ENCODE measurements at regions not wholly inside any gene's neighbourhood (a gene's known extent, or its start where the extent isn't known, plus 50 kb on each side); places are given as distances from the start of the nearest gene placed in this dataset.
"Not testable (repeated sequence)": the region's sequence is repeated elsewhere in the genome, so short reads cannot be mapped to it uniquely, and the experiment has no call there.

DNA sequence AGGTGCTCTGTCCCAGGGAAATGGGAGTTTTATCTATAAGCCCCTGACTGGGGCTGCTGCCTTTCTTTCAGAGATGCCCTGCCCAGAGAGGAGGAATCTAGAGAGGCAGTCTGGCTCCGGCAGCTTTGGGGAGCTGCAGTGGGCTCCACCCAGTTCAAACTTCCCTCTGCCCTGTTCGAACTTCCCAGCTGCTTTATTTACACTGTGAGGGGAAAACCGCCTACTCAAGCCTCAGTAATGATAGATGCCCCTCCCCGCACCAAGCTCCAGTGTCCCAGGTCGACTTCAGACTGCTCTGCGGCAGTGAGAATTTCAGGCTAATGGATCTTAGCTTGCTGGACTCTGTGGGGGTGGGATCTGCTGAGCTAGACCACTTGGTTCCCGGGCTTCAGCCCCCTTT, 83.0 kb upstream of the SP4 start:
- not testable (repeated sequence) for H3K4me3 ChIP-seq (ENCODE audit: low read length in 2 of 2); H4K91ac ChIP-seq (ENCODE audit: low read depth, low read length, poor library complexity)
- WGBS, 2 donors (ENCODE audit: extremely low coverage in 2 of 2, insufficient read length in 2 of 2, insufficient replicate concordance in 1 of 2) = no CpG with 5 or more reads among the region's 7 CpGs

GRCh38 chr7:21345361-21345760, 82.5 kb upstream of the SP4 start:
- Histone ChIP-seq H3K27me3 (ENCODE audit: control insufficient read depth in 3 of 3, insufficient read depth in 3 of 3, low read depth in 1 of 3, low read length in 3 of 3) (no peaks in the 10 kb centered on the region), H2BK15ac (ENCODE audit: low read length) (peak overlapping the region; percentile 54), H2AFZ (ENCODE audit: low read length) (no peak overlapping the region), H2BK12ac (ENCODE audit: low read length) (no peak overlapping the region), H3K4me3 (ENCODE audit: low read length in 2 of 2) (no peak overlapping the region), H2BK120ac (ENCODE audit: low read depth, low read length) (no peak overlapping the region), H3K14ac (ENCODE audit: low read length) (peak overlapping the region; percentile 71), H3K18ac (ENCODE audit: low read length) (peak overlapping the region; percentile 79), H3K4me1 (ENCODE audit: control insufficient read depth in 2 of 2, insufficient read depth in 1 of 2, low read depth in 1 of 2, low read length in 2 of 2) (peaks cover 0 to 10% of the 10 kb centered on the region in 2 donors), H3K4ac (ENCODE audit: low read length) (no peak overlapping the region), H3K9ac (ENCODE audit: low read depth, low read length, poor library complexity) (no peak overlapping the region), H3K4me2 (ENCODE audit: insufficient read depth, low read length, poor library complexity, severe bottlenecking) (no peak overlapping the region), H3K36me3 (replicated peaks in 1 of 2; ENCODE audit: control insufficient read depth in 2 of 2, insufficient read depth in 2 of 2, low read length in 2 of 2) (no peaks in the 10 kb centered on the region), H2AK5ac (ENCODE audit: low read depth, low read length) (no peak overlapping the region), H3K9me3 (replicated peaks in 1 of 2; ENCODE audit: control insufficient read depth in 2 of 2, insufficient read depth in 1 of 2, low read depth in 1 of 2, low read length in 2 of 2) (peaks cover 0 to 2% of the 10 kb centered on the region in 2 donors), H3K23ac (ENCODE audit: low read depth, low read length, poor library complexity) (no peak overlapping the region), H4K8ac (ENCODE audit: low read depth, low read length) (no peak overlapping the region), H4K91ac (ENCODE audit: low read depth, low read length, poor library complexity) (no peak overlapping the region), H3K79me1 (ENCODE audit: low read depth, low read length) (no peaks in the 10 kb centered on the region), H3K27ac (replicated peaks; ENCODE audit: low read length) (no peak overlapping the region), H2BK5ac (ENCODE audit: low read length) (no peak overlapping the region)
- DNase-seq (ENCODE audit: low spot score) = no peak
- no CpG with 5 or more reads among the region's 9 CpGs for WGBS, 2 donors (ENCODE audit: extremely low coverage in 2 of 2, insufficient read length in 2 of 2, insufficient replicate concordance in 1 of 2)

More for the DNA sequence above, 83.0 kb upstream of the SP4 start:
- not testable (repeated sequence) for H3K36me3 ChIP-seq (replicated peaks in 1 of 2; ENCODE audit: control insufficient read depth in 2 of 2, insufficient read depth in 2 of 2, low read length in 2 of 2); H2AK5ac ChIP-seq (ENCODE audit: low read depth, low read length); H3K79me1 ChIP-seq (ENCODE audit: low read depth, low read length); H3K9me3 ChIP-seq (replicated peaks in 1 of 2; ENCODE audit: control insufficient read depth in 2 of 2, insufficient read depth in 1 of 2, low read depth in 1 of 2, low read length in 2 of 2); H3K27ac ChIP-seq (replicated peaks; ENCODE audit: low read length); H3K23ac ChIP-seq (ENCODE audit: low read depth, low read length, poor library complexity); H3K27me3 ChIP-seq (ENCODE audit: control insufficient read depth in 3 of 3, insufficient read depth in 3 of 3, low read depth in 1 of 3, low read length in 3 of 3); H2BK120ac ChIP-seq (ENCODE audit: low read depth, low read length); DNase-seq (ENCODE audit: low spot score); H4K8ac ChIP-seq (ENCODE audit: low read depth, low read length); H2AFZ ChIP-seq (ENCODE audit: low read length); H2BK12ac ChIP-seq (ENCODE audit: low read length); H3K4me2 ChIP-seq (ENCODE audit: insufficient read depth, low read length, poor library complexity, severe bottlenecking); H3K4ac ChIP-seq (ENCODE audit: low read length); H3K9ac ChIP-seq (ENCODE audit: low read depth, low read length, poor library complexity)
- Histone ChIP-seq H3K14ac (ENCODE audit: low read length) (peak overlapping the region; percentile 71), H2BK15ac (ENCODE audit: low read length) (peak overlapping the region; percentile 54), H2BK5ac (ENCODE audit: low read length) (peak overlapping the region; percentile 53), H3K4me1 (ENCODE audit: control insufficient read depth in 2 of 2, insufficient read depth in 1 of 2, low read depth in 1 of 2, low read length in 2 of 2) (peaks cover 0 to 10% of the 10 kb centered on the region in 2 donors), H3K18ac (ENCODE audit: low read length) (peak overlapping the region; percentile 71)

DNA sequence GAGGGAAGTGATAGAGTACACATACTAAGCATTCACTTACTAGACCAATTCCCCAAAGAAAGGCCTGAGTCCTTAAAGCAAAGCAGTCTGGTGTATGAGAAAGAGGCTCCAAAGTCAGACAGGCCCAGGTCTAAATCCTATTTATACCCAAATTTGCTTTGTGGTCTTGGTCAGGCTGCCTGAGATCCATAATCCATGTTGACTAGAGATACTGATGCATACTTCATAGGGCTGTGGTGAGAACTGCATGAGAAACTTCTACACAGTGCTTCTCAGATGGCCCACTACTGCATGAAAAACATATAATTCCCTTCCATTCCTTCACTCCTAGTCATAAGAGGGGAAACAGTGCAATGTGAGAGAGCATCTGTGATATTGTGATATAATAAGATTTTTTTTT, 81.6 kb upstream of the SP4 start:
- Histone ChIP-seq H2BK12ac (ENCODE audit: low read length) (no peak overlapping the region), H3K79me1 (ENCODE audit: low read depth, low read length) (no peaks in the 10 kb centered on the region), H3K36me3 (replicated peaks in 1 of 2; ENCODE audit: control insufficient read depth in 2 of 2, insufficient read depth in 2 of 2, low read length in 2 of 2) (no peaks in the 10 kb centered on the region), H3K14ac (ENCODE audit: low read length) (no peak overlapping the region), H2BK15ac (ENCODE audit: low read length) (no peak overlapping the region), H4K8ac (ENCODE audit: low read depth, low read length) (no peak overlapping the region), H3K4me3 (ENCODE audit: low read length in 2 of 2) (no peak overlapping the region), H3K4me2 (ENCODE audit: insufficient read depth, low read length, poor library complexity, severe bottlenecking) (no peak overlapping the region), H4K91ac (ENCODE audit: low read depth, low read length, poor library complexity) (no peak overlapping the region), H3K9ac (ENCODE audit: low read depth, low read length, poor library complexity) (no peak overlapping the region), H2BK120ac (ENCODE audit: low read depth, low read length) (no peak overlapping the region), H3K18ac (ENCODE audit: low read length) (no peak overlapping the region), H3K27me3 (ENCODE audit: control insufficient read depth in 3 of 3, insufficient read depth in 3 of 3, low read depth in 1 of 3, low read length in 3 of 3) (no peaks in the 10 kb centered on the region), H2BK5ac (ENCODE audit: low read length) (no peak overlapping the region), H2AK5ac (ENCODE audit: low read depth, low read length) (no peak overlapping the region), H3K4ac (ENCODE audit: low read length) (no peak overlapping the region), H3K27ac (replicated peaks; ENCODE audit: low read length) (no peak overlapping the region), H3K4me1 (ENCODE audit: control insufficient read depth in 2 of 2, insufficient read depth in 1 of 2, low read depth in 1 of 2, low read length in 2 of 2) (peaks cover 0 to 10% of the 10 kb centered on the region in 2 donors), H3K9me3 (replicated peaks in 1 of 2; ENCODE audit: control insufficient read depth in 2 of 2, insufficient read depth in 1 of 2, low read depth in 1 of 2, low read length in 2 of 2) (peaks cover 0 to 2% of the 10 kb centered on the region in 2 donors), H3K23ac (ENCODE audit: low read depth, low read length, poor library complexity) (no peak overlapping the region), H2AFZ (ENCODE audit: low read length) (no peak overlapping the region)
- no peak for DNase-seq (ENCODE audit: low spot score)

- Histone ChIP-seq H3K36me3 (replicated peaks in 1 of 2; ENCODE audit: control insufficient read depth in 2 of 2, insufficient read depth in 2 of 2, low read length in 2 of 2) (no peaks in the 10 kb centered on the region), H3K79me1 (ENCODE audit: low read depth, low read length) (no peaks in the 10 kb centered on the region), H2BK12ac (ENCODE audit: low read length) (no peak overlapping the region), H3K9ac (ENCODE audit: low read depth, low read length, poor library complexity) (no peak overlapping the region), H4K91ac (ENCODE audit: low read depth, low read length, poor library complexity) (no peak overlapping the region), H3K18ac (ENCODE audit: low read length) (no peak overlapping the region), H2BK15ac (ENCODE audit: low read length) (no peak overlapping the region), H4K8ac (ENCODE audit: low read depth, low read length) (no peak overlapping the region), H3K4me2 (ENCODE audit: insufficient read depth, low read length, poor library complexity, severe bottlenecking) (no peak overlapping the region), H3K14ac (ENCODE audit: low read length) (no peak overlapping the region), H2AFZ (ENCODE audit: low read length) (no peak overlapping the region), H3K4me1 (ENCODE audit: control insufficient read depth in 2 of 2, insufficient read depth in 1 of 2, low read depth in 1 of 2, low read length in 2 of 2) (no peaks in the 10 kb centered on the region), H2AK5ac (ENCODE audit: low read depth, low read length) (no peak overlapping the region), H3K4me3 (ENCODE audit: low read length in 2 of 2) (no peak overlapping the region), H2BK5ac (ENCODE audit: low read length) (no peak overlapping the region), H3K4ac (ENCODE audit: low read length) (no peak overlapping the region), H3K23ac (ENCODE audit: low read depth, low read length, poor library complexity) (no peak overlapping the region), H3K9me3 (replicated peaks in 1 of 2; ENCODE audit: control insufficient read depth in 2 of 2, insufficient read depth in 1 of 2, low read depth in 1 of 2, low read length in 2 of 2) (no peaks in the 10 kb centered on the region), H2BK120ac (ENCODE audit: low read depth, low read length) (no peak overlapping the region), H3K27ac (replicated peaks; ENCODE audit: low read length) (no peak overlapping the region), H3K27me3 (ENCODE audit: control insufficient read depth in 3 of 3, insufficient read depth in 3 of 3, low read depth in 1 of 3, low read length in 3 of 3) (no peaks in the 10 kb centered on the region)
- no peak for DNase-seq (ENCODE audit: low spot score)
- WGBS, 2 donors (ENCODE audit: extremely low coverage in 2 of 2, insufficient read length in 2 of 2, insufficient replicate concordance in 1 of 2) = no CpG with 5 or more reads among the region's 4 CpGs
Observed at GRCh38 chr7:21352540-21353387, 75.1 kb upstream of the SP4 start.
